HG03469 (cell line): ENCODE measurements at regions not wholly inside any gene's neighbourhood (a gene's known extent, or its start where the extent isn't known, plus 50 kb on each side); places are given as distances from the start of the nearest gene placed in this dataset.

ENCODE experiments used
- ATAC-seq: cut with Tn5 transposase; IDR thresholded peaks from one replicate; pipeline ENCODE4 v1.9.1; 2021; ENCODE audit warnings: mild to moderate bottlenecking, moderate library complexity, moderate number of reproducible peaks; ENCODE audit not compliant: unreplicated experiment

GRCh38 chr3:8187996-8188395 lies 313.6 kb upstream of the LMCD1 start:
- ATAC-seq = no peak

DNA sequence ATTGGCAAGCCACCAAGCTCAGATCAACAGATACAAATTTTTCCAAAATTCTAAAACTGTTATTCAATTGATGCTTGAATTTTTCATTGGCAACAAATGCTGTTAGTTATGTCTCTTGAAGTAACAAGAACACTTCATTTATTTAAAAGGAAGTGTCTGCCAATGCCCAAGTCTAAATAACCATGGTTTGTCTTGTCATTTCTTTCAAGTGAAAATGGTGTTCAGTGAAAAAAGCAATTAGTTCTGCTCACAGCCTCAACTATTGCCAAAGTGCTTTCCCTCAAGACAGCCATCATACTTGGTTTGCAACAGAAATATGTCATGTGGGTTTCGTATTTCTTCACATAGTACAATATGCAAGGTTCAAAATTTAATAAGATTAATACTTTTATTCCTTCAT lies 312.6 kb upstream of the LMCD1 start:
- ATAC-seq = no peak

- no peak for ATAC-seq
Measured at GRCh38 chr3:8191406-8191805, 310.2 kb upstream of the LMCD1 start.

DNA sequence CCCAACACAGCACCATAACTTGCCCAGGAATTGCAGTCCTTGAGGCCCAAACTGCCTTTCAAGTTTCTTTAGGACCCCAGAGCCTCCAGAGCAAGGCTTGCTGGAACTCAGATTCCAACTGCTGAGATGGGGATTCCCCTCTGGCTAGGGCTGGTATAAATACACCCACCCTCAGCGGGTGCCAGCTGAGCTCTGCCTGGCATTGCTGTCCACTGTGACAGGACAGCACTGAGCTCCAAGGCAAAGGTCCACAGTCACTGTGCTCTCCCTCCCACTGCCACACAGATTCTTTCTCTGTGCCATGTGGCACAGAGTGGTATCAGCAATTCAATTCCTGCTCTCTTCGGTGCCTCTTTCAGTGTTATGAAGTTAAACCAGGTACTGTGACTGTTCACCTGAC lies 304.2 kb upstream of the LMCD1 start:
- ATAC-seq = no peak

DNA sequence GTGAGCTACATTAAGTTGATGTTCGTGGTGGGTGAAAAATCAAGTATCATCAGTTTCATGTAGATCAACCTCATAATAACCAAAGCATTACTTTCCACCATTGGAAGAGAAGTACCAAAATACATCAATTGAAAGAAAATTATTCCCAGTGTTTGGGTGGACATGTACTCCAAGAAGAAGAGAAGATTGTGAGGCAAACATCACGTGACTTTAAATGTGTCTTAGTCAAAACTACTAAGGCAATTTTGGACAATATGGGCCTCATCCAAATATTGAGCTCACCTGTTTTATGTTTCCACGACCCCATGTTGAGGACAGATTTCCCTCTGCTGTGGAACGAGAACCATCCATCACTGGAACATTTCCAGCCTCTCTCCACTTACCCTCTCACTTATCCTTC lies 303.0 kb upstream of the LMCD1 start:
- ATAC-seq = no peak

- ATAC-seq = no peak
Measured at GRCh38 chr3:8200996-8201395, 300.6 kb upstream of the LMCD1 start.

- no peak for ATAC-seq
Measured at GRCh38 chr3:8201886-8202285, 299.7 kb upstream of the LMCD1 start.

DNA sequence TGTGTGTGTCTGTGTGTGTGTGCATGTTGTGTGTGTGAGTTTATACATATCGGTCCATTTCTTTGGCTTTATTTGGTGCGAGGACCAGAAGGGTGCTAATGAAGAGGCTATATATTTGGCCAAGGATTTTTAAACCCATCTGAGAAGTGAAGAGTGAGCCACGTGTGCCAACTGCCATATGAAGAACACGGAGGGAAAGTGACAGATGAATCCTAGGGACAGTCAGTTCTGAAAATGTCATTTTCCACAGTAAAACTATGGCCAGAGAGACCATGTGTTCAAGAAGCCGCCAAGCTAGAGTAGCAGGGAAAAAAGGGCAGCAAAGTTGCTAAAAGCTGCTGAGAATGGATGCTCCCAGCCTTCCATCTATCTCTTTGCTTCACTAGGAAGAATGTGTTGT lies 297.3 kb upstream of the LMCD1 start:
- ATAC-seq = no peak

- no peak for ATAC-seq
Measured at GRCh38 chr3:8204853-8205650, 296.6 kb upstream of the LMCD1 start.

DNA sequence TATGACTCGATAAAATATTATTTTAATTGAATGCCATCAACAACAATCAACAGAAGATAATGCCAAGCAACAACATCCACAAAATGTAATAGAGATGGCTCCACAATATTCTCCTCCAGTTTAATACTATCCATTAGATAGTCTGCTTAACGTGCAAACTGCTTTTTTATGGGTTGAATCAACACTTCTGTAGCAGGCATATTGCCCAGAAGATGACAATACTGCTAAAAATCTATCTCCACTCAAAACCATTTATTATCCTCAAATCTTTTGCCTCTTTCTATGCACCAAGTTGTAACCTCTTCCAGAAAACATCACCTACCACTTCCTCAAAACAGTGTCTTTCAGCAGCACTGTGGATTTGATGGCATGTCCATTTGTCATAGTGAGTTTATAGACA lies 295.7 kb upstream of the LMCD1 start:
- no peak for ATAC-seq

GRCh38 chr3:8206971-8207617 lies 294.5 kb upstream of the LMCD1 start:
- no peak for ATAC-seq

GRCh38 chr3:8210882-8211341 lies 290.7 kb upstream of the LMCD1 start:
- no peak for ATAC-seq

- ATAC-seq = no peak
Measured at GRCh38 chr3:8212794-8213193, 288.8 kb upstream of the LMCD1 start.

DNA sequence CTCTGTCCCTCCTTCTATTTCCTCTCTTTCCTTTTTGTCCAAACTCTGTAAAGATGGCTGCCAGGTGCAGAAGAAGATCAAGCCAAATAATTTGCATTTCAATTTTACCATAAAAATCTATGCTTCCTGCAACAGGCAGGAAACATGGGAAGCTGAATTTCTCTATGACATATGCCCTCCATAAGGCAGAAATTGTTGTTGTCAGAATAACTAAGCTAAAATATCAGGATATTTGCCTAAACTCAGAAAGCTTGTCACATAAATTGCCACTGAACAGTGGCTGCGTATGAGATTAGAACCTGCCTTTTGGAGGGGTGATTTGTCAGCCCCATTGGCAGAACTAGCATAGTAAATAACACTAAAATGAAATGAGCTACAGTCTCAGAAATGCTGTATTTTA lies 288.3 kb upstream of the LMCD1 start:
- no peak for ATAC-seq

GRCh38 chr3:8215821-8216220 lies 285.8 kb upstream of the LMCD1 start:
- ATAC-seq = no peak

DNA sequence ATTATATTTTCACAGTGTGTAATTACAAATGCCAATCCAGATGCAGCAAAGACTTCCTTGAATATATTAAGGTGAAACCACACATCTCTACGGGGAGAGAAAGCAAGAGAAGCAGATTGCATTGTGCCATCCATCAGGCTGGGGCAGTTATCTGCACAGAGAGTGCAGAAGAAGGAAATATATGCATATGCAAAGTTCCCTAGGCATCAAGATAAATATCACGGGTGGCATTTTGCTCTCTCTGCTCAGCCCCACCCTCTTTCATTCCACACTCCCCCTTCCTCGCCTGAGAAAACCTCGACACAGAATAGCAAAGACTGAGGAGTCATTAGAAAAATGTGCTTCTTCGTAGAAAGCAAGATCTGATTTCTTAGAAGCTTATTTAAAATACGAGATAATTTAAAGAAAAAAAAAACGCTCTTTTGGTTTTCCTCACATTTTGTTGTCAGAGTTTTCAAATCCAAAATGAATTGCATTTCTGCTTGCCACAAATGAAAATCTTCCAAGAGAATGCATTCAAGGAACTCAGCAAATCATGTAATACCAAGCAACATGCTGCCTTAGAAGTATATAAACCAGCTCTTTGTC lies 283.2 kb upstream of the LMCD1 start:
- no peak for ATAC-seq

GRCh38 chr3:8220291-8220690 lies 281.3 kb upstream of the LMCD1 start:
- ATAC-seq = no peak

DNA sequence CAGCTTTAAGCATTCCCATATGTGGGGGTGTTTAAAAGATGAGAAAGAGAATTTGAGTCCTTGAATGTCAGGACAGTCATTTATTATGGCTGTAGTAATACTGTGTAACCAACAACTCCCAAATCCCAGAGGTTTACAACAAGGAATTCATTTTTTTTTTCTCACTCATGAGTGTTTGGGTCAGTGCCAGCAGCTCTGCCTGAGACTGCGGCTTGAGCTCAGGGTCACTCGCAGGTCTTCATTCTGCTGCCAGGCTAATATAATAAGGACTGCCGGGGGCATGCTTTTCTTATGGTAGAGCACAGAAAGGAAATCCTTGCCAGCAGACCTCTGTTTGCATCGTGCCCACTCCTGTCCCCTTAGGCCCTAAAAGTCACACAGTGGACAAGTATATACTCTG lies 277.9 kb upstream of the LMCD1 start:
- no peak for ATAC-seq

- ATAC-seq = no peak
Measured at GRCh38 chr3:8224941-8225340, 276.7 kb upstream of the LMCD1 start.

- ATAC-seq = no peak
Measured at GRCh38 chr3:8233938-8234337, 267.7 kb upstream of the LMCD1 start.

DNA sequence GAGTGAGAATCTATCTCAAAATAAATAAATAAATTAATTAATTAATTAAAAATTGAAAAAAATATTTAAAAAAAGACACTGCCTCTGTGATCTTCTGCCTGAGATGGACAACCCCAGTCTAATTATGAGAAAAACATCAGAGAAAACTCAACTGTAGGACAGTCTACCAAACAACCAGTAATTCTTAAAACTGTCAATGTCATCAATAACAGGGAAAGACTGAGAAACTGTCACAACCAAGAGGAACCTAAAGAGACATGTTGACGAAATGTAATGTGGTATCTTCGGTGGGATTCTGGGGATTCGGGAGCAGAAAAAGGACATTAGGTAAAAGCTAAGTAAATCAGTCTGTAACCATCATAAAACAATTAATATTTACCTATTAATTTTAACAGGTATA lies 265.4 kb upstream of the LMCD1 start:
- ATAC-seq = no peak

DNA sequence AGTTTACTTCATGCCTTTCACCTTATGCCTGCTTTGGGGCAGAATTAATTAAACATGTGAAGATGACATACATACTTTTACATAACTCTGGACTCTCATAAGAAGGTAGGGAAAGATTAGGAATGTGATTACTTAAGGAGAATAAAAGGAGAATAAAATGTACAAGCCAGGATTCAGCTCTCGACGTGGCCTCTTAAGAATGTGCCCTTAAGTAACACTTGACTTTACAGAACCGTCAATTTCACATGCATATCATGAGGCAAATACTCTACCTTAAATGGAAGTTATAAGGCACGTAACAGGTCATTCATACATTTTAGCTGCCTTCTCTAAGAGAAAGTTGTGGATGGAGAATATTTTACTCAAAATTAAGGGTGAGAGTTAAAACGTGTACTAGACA lies 263.7 kb upstream of the LMCD1 start:
- no peak for ATAC-seq
